Uterus (tissue), 2 donors: ENCODE measurements at regions not wholly inside any gene's neighbourhood (a gene's known extent, or its start where the extent isn't known, plus 50 kb on each side); places are given as distances from the start of the nearest gene placed in this dataset.

Experiments
- CTCF ChIP-seq, 4 experiments: fragments of 200-600 bp in 2 of 4; fragments of 450-650 bp in 2 of 4; sonication (generic) in 2 of 4; IDR thresholded peaks; one replicate each; pipeline ENCODE4 v1.5.1; 2016 to 2019; ENCODE audit warnings: antibody characterized with exemption in 4 of 4, mild to moderate bottlenecking in 2 of 4, moderate library complexity in 1 of 4
- POLR2A ChIP-seq, 2 donors: fragments of 450-650 bp; IDR thresholded peaks; one replicate each; pipeline ENCODE4 v1.6.1; 2016; ENCODE audit warnings: antibody characterized with exemption in 2 of 2, mild to moderate bottlenecking in 1 of 2, moderate library complexity in 1 of 2

GRCh38 chr6:77040568-77041195 lies 422.6 kb downstream of the HTR1B start:
- no peak for TF ChIP-seq POLR2A (IDR thresholded peaks at IDR 0.05)
- no peak for TF ChIP-seq CTCF (IDR thresholded peaks at IDR 0.05)
